ENCODE measurements at regions not wholly inside any gene's neighbourhood (a gene's known extent, or its start where the extent isn't known, plus 50 kb on each side); places are given as distances from the start of the nearest gene placed in this dataset.

GRCh38 chr22:48954781-48955311 is 872.8 kb downstream of the BRD1 start:
- DNase-seq (ENCODE audit: low spot score): no peak

- DNase-seq (ENCODE audit: low spot score): no peak
Measured at GRCh38 chr22:48953830-48954229, 873.8 kb downstream of the BRD1 start.

DNA sequence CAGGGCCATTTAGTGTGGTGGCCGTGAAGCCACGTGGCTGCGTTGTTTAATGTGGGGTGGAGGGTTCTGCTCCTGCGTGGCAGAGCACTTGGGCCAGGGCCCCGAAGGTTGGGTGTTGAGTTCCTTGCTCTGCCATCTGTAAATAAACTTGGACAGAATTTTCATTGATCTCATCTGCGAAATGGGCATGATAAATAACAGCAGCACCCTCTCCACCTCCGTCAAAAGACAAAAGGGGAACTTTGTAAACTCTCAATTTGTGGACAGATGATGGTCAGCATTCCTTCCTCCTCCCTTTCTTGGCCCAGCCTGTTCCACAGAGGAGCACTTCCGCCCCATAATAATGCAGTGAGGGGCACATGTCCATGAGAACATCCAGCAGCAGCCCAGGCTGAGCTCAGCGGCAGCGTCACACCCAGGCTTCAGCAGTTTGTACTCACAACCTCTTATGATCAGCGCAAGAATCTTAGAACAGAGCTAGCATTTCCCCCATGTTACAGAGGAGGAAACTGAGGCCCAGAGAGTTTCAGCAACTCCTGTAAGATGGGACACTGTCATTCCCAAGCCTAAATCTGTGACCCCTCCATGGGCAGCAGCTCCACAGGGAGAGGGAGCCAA is 874.5 kb downstream of the BRD1 start:
- DNase-seq (ENCODE audit: low spot score): no peak

DNA sequence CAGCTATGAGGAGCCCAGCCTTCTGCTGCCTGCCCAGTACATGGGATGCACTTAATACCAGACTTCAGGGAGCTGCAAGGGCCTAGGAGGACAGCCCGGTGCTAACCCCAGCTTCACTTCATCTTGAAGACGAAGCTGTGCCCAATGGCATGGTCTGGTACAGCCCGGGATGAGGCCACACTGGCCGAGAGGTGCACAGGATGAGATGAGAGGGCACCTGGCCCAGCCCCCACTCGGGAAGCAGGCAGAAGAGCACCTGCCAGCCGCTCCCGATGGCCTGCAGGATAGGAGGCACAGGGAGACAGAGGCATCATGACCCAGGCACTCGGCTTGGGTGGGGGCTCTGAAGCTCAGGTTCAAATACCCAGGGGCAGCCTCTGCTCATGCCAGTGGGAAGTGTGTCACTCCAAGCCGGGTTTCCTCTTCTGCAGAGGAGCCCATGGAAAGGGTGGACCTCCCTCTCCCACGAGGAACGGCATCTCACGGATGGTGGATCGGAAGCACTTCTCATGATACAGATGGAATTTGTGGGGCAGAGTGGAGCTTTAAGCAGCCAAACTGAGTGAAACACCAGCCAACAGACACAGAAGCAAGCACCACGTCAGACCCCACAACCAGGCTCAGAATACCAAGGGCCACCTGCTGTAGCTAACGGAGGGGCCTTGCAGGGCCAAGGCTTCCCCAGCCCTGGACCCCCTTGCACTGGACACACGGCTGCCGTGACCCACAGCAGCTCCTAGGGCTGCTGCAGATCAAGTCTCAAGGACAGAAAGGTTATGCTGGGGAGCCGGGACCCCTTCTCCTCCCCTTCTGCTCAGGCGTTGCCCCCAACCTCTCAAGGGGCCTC is 875.2 kb downstream of the BRD1 start:
- DNase-seq (ENCODE audit: low spot score): no peak

GRCh38 chr22:48951836-48952235 is 875.8 kb downstream of the BRD1 start:
- no peak for DNase-seq (ENCODE audit: low spot score)

- DNase-seq (ENCODE audit: low spot score): no peak
Measured at GRCh38 chr22:48950151-48950915, 877.3 kb downstream of the BRD1 start.

GRCh38 chr22:48949375-48950149 is 878.1 kb downstream of the BRD1 start:
- DNase-seq (ENCODE audit: low spot score): no peak

DNA sequence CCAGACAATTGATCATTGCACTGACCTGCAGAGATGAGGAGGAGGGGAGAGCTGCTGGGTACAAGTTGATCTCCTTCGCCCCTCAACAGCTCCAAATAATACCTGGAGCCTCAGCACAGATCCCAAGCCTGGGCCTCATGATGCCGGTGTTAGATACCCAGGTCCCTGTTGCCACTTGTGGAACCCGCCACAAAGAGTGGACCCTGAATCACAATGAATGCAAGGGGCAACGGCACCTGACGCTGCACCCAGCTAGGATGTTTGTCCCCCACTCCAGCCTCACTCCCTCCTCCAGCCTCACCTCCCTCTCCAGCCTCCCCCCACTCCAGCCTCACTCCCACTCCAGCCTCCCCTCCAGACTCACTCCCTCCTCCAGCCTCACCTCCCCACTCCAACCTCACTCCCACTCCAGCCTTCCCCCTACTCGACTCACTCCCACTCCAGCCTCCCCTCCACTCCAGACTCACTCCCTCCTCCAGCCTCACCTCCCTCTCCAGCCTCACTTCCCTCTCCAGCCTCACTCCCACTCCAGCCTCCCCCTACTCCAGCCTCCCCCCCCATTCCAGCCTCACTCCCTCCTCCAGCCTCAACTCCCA is 879.0 kb downstream of the BRD1 start:
- no peak for DNase-seq (ENCODE audit: low spot score)

GRCh38 chr22:48947636-48948035 is 880.0 kb downstream of the BRD1 start:
- no peak for DNase-seq (ENCODE audit: low spot score)

DNA sequence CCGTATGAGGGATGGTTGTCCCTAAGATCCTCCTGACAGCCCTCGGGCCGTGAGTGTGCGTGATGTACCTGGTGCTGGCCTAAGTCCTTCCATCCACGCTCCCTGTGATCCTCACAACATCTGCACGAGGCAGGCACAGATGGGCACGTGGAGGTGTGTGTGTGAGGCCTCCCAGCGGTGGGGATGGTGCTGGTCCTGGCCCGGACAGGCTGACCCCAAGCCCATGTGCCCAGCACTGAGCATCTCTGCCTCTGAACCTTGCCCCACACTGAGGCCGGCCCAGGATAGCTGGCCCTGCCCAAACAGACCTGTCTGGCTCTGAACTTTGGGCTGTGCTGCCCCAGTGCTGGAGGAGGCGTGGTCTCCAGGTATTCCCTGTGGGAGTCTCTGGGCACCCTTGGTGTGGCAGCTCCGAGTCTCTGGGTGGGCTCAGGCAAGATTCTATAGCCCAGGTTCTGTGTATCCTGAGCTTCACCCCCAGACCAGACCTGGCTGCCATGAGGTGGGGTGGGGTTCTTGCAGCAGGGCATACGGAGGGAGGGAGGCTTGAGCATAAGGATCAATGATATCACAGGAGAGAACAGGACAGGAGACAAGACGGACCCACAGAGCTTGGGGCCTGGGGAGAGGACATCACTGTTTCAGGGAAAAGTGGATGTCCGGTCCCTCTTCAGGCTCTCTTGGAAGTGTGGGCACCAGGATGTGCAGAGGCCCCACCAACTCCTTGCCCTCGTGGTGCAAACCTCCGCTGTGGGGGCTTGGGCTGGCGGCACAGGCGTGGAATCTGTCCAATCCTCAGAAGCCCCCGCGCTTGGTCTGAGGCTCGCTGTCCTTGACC is 881.8 kb downstream of the BRD1 start:
- no peak for DNase-seq (ENCODE audit: low spot score)

DNA sequence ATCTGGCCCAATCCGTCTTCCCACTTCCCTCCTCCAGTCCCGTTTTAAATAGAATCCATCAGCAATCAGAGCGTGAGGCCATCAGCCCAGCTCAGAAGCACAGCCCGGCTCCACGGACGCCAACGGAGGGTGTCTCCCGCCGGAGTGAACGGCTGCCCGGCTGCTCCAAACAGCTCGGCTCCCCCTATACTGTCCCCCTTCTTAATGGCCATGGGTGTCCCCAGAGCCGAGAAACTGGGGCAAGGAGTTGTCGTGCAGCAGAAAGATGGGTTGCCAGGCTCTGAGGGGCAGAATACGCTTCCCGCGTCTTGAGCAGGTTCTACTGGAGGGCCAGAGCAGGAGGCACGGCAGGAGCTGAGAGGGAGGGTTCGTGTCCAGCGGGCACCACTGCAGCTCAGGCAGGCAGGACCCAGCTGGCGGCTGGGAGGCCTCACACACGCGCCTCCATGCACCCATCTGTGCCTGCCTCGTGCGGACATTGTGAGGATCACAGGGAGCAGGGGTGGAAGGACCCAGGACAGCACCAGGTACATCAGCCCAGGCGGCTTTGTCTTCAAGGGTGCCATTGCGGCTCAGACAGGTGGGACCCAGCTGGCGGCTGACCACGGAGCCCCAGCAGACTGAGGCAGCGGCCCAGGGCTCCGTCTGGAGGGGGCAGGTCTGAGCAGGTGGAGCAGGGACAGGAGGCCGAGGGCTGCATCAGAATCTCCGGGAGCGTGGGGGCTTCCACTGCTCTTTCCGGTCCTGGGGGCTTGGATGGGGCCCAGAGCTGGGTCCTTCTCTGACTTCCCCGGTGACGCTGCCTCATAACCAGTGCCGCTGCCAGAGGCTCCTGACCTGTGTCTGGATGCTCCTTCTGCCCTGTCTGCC is 882.7 kb downstream of the BRD1 start:
- DNase-seq (ENCODE audit: low spot score): no peak

DNA sequence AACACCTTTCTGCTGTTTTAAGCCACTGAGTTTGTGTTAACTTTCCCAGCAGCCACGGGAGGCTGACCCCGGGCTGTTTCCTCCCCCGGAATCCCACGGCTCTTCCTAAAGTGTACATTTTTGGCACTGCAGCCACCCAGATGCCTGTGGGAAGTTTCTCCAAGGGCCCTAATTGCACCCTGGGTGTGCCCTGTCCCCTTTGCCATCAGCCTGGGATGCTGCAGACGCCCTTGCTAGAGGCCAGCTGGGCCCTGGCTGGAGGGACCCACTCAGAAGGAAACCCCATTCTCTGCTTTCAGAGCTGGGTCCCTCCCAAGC is 883.3 kb downstream of the BRD1 start:
- DNase-seq (ENCODE audit: low spot score): no peak

DNA sequence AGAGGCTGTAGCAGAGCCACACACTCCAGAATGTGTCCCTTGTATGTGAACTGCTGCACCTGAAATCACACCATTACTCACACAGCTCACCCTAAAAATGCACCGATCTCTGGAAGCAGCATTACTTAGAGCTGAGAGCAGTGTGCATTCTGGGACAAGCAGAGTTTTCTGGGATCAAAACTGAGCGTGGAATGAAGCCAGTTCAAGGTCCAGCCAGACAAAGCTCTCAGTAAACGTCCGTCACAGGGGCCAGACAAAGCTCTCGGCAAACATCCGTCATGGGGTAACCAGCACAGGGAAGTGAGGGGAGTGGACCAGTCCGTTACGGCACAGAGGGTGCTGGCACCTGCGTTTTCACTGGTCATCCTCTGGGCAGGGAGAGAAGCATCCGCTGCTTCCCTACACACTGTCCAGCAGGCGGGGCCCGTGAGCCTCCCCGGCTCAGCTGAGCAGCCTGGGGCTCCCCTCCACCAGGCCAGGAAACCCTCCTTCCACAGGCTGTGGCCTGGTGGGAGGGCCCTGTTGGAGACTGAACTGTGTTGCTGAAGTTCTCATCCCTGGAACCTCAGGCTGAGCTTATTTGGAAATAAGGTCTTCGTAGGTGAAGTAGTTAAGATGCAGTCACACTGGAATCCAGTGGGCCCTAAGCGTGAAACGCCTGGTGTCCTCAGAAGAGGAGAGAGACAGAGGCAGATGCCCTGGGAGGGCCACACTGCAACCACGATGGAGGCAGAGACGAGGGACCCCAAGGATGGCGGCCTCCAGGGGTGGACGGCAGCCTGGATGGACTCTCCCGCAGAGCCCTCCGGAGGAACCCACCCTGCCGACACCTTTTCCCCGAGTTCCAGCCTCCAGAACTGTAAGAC is 883.9 kb downstream of the BRD1 start:
- DNase-seq (ENCODE audit: low spot score): no peak

DNA sequence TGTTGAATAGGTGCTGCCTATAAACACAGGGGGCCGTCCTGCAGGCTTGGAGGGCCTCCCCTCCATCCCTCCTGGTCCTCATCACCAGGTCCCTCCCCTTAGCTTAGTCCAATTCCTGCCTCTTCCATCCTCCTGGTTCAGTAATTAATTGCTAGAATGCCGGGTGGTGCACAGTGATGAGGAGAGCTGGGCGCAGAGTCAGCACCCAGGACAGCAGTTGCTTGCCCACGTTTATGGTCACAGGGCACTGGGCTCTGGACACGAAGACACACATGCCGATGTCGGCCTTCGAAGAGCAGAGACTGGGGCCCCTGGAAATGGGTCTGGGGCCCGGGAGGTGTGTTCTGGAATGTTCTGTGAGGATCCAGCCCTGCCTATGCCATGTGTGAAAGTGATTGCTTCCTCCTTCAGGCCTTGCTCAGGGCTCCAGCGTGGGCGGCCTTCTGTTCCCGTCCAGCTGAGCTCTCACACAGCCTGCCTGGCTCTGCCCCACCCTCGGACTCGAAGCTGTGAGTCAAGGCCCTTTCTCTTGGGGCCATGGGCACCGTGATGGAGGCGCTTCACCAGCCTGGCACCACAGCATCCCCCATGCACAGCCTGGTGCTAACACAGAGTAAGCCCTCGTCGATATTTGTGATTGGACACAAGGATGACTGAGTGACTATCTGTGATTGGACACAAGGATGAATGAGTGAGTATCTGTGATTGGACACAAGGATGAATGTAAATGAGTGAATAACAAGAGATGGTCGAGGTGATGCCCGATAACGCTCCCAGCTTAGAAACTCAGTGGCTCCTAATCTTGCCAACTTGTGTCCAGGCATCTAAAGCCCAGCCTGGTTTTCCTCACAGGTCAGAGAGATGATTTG is 884.7 kb downstream of the BRD1 start:
- DNase-seq (ENCODE audit: low spot score): no peak

DNA sequence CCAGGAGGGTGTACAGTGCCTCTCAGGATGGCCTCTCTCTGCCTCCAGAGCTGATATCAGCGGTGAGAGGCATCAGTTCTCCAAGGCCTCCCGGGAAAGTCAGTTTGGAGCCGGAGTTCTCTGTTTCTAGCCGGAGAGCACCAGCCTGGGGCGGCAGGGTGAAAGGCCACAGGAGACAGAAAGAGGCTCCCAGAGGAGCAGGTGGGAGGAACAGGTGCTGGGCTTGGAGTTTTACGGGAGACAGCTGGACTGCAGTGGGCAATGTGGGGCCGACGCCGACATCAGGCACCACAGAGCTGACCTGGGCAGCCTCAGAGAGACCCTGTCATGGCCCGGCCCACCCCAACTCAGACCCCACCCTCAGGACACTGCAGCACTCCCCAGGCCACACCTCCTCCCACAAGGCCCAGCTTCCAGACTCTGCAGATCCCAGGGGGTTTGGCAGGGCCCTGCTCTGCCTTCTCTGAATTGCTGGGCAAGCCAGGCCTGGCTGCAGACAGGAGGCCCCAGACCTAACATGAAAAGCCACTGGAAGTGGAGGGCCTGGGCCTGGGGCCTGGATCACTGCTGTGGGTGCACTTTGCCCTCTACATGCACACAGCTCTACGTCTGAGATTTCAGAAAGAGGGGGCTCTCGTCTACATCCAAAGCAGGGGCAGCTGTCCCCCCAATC is 885.6 kb downstream of the BRD1 start:
- no peak for DNase-seq (ENCODE audit: low spot score)

DNA sequence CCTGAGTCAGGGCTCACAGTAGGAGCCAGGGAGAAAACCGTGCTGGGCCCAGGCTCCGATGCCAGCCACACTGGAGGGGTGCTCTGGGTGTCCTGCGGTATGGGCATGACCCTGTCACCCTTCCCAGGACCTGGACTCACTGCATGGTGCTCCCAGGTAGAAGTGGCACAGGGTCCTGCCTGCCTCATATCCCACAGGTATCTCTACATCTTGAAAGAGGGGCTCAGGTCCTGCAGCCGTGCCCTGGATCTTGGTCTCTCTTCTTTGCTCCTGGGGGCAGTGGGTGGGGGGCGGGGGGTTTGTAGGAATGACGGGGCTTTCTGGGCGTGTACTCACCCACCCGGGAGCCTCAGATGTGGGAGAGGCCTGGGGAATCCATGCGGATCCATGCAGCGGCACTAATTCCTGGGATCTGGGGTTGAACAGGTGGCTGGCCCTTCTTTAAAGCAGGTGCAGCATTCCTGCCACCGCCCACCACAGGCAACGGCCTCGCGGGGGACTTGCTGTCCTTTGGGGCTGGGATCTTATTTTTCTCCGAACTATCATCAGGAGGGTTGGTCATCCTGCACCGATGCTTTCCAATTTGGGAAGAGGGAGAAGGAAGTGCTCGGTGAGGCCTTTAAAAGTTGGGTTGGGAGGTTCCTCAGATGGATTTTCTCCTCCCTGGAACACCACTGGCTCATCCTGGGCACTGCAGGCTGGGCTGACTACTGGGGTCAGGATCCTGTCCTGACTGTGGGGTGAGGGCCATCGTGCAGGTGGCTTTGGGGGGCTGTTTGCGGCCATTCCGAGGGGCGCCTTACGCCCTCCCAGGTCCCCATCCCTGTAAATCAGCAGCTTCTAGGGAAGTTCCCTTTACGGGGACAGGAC is 886.4 kb downstream of the BRD1 start:
- DNase-seq (ENCODE audit: low spot score): no peak

Data from AG08396 (cell line).